Choroid plexus epithelial cell (primary cell): ENCODE measurements at regions not wholly inside any gene's neighbourhood (a gene's known extent, or its start where the extent isn't known, plus 50 kb on each side); places are given as distances from the start of the nearest gene placed in this dataset.
"Not testable (repeated sequence)": the region's sequence is repeated elsewhere in the genome, so short reads cannot be mapped to it uniquely, and the experiment has no call there.

Experiments
- DNase-seq: peaks from one replicate; pipeline ENCODE4 v3.0.0-alpha.2; 2010; ENCODE audit warnings: low read depth
- H3K4me3 ChIP-seq: 2 replicates; pipeline ENCODE4 v1.5.1; 2011; ENCODE audit warnings: low read depth, mild to moderate bottlenecking, control low read depth, low read length, moderate library complexity
- TF ChIP-seq, protein P1 (sequence below): conservative IDR thresholded peaks from 2 replicates; pipeline ENCODE4 v1.5.1; 2011; ENCODE audit warnings: low read depth, mild to moderate bottlenecking, control low read depth, inconsistent platforms, low read length, moderate library complexity

DNA sequence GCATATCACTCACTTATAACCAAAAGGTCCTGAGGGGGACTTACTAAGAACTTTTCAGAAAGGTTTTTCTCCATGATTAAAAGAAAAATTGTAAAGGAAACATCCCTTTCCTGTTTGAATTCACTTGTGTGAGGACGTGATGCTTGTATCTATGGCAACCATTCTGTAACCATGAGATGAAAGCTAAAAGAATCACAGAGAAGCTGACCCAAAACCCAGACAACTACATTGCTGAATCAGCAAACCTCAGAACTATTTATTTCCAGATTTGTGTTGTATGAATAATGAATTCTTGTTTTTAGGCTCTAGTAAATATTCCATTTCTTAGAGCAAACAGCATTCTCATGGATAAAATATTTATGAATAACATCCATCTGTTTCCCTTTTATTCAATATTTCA is 91.2 kb downstream of the RCHY1 start:
- DNase-seq = no peak

DNA sequence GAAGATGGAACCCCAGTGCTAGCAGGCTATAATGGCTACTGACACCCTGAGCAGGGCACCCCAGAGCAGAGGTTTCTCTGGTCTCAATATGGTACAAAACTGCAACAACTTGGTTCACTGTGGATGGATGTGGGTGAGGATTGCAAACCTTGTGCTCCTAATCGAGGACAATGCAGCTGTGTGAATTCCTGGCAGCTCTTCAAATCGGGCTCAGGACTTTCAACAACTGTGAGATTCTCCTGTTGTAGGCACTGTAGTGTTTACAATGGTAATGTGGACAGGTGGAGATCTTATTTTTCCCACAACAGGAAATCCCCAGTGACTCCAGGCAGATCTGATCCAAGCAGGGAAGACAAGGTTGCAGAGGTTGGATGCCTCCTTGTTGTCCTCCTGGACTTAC is 101.5 kb downstream of the RCHY1 start:
- TF ChIP-seq, protein P1, sequence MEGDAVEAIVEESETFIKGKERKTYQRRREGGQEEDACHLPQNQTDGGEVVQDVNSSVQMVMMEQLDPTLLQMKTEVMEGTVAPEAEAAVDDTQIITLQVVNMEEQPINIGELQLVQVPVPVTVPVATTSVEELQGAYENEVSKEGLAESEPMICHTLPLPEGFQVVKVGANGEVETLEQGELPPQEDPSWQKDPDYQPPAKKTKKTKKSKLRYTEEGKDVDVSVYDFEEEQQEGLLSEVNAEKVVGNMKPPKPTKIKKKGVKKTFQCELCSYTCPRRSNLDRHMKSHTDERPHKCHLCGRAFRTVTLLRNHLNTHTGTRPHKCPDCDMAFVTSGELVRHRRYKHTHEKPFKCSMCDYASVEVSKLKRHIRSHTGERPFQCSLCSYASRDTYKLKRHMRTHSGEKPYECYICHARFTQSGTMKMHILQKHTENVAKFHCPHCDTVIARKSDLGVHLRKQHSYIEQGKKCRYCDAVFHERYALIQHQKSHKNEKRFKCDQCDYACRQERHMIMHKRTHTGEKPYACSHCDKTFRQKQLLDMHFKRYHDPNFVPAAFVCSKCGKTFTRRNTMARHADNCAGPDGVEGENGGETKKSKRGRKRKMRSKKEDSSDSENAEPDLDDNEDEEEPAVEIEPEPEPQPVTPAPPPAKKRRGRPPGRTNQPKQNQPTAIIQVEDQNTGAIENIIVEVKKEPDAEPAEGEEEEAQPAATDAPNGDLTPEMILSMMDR = no peak
- no peak for DNase-seq
- H3K4me3 ChIP-seq = no peak overlapping the region

More for the DNA sequence above, 91.2 kb downstream of the RCHY1 start:
- TF ChIP-seq, protein P1 = no peak
- H3K4me3 ChIP-seq = no peak overlapping the region

DNA sequence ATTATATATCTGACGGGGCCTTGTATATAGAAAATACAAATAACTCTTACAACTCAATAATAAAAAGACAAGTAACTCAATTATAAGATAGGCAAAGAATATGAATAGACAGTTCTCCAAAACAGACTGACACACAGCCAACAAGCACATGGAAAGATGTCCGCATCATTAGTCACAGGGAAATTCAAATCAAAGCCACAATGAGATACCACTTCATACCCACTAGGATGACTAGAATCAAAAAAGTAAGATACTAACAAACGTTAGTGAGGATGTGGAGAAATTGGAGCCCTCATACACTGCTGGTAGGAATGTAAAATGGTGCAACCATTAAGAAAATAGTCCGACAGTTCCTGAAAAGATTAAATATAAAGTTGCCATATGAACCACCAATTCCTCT is 115.7 kb downstream of the RCHY1 start:
- TF ChIP-seq, protein P1 = no peak
- no peak for DNase-seq
- H3K4me3 ChIP-seq = no peak overlapping the region

DNA sequence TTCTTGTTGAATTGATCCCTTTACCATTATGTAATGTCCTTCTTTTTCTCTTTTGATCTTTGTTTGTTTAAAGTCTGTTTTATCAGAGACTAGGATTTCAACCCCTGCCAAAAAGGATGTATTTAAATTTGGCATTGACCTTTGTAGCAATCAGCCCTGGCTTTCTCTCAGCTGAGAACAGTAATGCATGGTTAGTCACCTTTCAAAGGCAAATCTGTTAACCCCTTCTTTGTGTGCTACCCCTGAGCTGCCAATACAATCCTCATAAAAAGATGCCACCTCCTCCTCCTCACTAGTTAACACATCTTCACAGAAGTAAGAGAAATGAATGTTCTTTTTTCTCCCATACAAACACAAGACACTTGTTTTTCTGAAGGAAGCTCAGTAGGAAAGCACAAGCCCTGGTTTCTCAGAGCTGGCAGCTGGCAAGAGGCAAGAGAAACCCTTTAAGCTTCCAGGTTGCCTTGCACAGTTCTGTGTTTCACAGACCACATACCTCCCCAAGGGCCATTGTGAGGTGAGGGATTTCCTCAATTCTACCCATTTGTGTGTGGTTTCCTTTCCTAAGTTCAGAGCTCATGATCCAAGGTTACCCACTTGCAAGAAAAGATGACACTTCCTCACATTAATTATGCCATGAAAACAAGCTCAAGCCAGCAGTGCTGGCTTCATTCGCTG is 122.6 kb downstream of the RCHY1 start:
- TF ChIP-seq, protein P1 = no peak
- no peak for DNase-seq
- H3K4me3 ChIP-seq = no peak overlapping the region

DNA sequence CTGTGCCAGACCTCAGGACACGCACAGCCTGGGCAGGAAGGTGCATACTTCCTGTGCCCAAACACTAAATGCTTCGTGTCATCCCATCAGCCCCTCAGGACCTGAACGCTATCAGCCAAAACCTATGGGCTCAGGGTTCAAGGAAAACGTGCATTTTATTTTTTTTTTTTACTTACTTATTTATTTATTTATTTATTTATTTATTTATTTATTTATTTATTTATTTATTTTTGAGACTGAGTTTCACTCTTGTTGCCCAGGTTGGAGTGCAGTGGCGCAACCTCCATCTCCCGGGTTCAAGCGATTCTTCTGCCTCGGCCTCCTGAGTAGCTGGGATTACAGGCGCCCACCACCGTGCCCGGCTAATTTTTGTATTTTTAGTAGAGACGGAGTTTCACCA is 127.8 kb downstream of the RCHY1 start:
- H3K4me3 ChIP-seq, DNase-seq: not testable (repeated sequence)

DNA sequence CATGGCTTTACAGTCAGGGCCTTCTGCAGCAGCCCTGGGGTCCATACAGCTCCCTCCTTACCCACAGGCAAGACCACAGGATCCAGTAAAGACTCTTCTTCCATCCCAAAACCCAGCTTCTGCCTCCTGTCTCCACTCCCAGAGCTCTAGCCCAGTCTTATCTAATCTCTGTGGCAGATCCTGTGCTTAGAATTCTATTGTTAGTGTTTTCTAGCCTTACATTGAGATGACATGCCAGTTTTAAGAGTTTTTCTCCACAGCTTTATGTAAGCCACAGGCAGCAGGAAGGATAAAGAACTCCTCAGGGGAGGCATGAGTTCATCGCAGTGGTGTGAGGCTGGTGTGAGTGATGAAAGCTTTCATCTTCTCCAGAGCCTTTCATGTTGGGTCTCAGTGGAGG is 129.1 kb downstream of the RCHY1 start:
- TF ChIP-seq, protein P1 = no peak
- no peak overlapping the region for H3K4me3 ChIP-seq
- DNase-seq = no peak

DNA sequence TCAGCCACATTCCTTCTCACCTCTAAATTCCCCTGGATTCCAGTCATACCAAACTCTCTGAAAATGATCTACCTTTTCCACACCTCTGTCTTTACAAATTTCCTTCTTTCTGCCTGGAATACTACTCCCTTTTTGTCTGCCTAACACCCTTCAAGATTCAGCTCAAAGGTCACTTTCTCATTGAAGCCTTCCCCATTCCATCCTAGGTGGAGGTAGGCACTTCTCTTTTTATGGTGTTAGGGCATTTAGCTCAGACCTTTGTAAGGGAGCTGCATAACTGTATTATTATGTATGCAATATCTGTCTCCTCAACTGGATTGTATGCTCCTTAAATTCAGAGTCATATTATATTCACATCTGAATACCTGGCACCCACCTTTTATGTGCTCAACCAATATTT is 137.7 kb downstream of the RCHY1 start:
- TF ChIP-seq, protein P1 = no peak
- no peak for DNase-seq
- H3K4me3 ChIP-seq = no peak overlapping the region
